ENCODE measurements at regions not wholly inside any gene's neighbourhood (a gene's known extent, or its start where the extent isn't known, plus 50 kb on each side); places are given as distances from the start of the nearest gene placed in this dataset.

DNA sequence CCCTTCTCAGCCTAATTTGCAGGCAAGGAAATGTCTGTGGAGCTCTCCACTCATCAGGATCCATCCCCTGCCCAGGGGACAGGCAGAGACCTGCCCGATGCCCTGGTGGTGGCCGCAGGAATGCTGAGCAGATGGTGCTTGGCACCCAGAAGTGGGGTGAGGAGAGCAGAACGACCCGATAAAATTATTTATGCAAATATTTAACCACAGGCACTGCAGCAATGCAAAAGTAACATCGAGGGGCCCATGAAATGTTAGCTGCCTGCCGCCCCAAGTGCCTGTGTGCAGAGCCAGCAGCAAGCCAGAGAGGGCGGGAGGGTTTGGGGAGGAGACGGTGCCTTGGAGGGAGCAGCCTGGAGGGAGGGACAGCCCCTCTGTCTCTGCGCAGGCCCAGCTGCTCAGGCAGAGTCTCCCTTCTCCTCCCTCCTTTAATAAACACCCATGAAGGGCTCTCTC, 205.5 kb downstream of the CTTN start:
- POLR2A ChIA-PET, result no interaction called here
- no peak for DNase-seq (ENCODE audit: low read depth, low spot score)
- CTCF ChIA-PET, result no interaction called here
- TF ChIP-seq, protein P1, sequence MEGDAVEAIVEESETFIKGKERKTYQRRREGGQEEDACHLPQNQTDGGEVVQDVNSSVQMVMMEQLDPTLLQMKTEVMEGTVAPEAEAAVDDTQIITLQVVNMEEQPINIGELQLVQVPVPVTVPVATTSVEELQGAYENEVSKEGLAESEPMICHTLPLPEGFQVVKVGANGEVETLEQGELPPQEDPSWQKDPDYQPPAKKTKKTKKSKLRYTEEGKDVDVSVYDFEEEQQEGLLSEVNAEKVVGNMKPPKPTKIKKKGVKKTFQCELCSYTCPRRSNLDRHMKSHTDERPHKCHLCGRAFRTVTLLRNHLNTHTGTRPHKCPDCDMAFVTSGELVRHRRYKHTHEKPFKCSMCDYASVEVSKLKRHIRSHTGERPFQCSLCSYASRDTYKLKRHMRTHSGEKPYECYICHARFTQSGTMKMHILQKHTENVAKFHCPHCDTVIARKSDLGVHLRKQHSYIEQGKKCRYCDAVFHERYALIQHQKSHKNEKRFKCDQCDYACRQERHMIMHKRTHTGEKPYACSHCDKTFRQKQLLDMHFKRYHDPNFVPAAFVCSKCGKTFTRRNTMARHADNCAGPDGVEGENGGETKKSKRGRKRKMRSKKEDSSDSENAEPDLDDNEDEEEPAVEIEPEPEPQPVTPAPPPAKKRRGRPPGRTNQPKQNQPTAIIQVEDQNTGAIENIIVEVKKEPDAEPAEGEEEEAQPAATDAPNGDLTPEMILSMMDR (IDR thresholded peaks at IDR 0.05; ENCODE audit: insufficient read depth, low read length, missing control alignments), result no peak
- no peak overlapping the region for H3K4me3 ChIP-seq (ENCODE audit: low read depth, low read length)

DNA sequence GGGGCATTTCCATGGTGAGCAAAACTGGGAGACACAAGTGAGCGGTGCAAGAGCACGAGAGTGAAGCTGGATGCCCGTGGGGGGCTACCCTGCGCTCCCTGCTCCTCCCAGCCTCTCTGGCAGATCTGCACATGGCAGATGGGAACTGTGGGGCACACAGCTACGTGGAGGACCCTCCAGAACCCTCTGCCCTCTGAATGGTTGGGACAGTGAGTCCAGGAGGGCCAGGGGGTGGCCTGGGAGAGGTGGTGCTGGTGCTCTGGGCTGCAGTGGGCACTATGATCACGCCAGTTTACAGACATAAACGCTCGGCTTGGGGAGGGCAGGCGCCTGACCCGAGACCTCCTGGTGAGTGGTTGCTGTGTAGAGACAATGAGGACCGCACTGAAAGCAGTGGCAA, 205.9 kb downstream of the CTTN start:
- no peak overlapping the region for H3K4me3 ChIP-seq (ENCODE audit: low read depth, low read length)
- TF ChIP-seq, protein P1 (IDR thresholded peaks at IDR 0.05; ENCODE audit: insufficient read depth, low read length, missing control alignments), result no peak
- DNase-seq (ENCODE audit: low read depth, low spot score), result no peak
- POLR2A ChIA-PET, result no interaction called here
- CTCF ChIA-PET, result no interaction called here

DNA sequence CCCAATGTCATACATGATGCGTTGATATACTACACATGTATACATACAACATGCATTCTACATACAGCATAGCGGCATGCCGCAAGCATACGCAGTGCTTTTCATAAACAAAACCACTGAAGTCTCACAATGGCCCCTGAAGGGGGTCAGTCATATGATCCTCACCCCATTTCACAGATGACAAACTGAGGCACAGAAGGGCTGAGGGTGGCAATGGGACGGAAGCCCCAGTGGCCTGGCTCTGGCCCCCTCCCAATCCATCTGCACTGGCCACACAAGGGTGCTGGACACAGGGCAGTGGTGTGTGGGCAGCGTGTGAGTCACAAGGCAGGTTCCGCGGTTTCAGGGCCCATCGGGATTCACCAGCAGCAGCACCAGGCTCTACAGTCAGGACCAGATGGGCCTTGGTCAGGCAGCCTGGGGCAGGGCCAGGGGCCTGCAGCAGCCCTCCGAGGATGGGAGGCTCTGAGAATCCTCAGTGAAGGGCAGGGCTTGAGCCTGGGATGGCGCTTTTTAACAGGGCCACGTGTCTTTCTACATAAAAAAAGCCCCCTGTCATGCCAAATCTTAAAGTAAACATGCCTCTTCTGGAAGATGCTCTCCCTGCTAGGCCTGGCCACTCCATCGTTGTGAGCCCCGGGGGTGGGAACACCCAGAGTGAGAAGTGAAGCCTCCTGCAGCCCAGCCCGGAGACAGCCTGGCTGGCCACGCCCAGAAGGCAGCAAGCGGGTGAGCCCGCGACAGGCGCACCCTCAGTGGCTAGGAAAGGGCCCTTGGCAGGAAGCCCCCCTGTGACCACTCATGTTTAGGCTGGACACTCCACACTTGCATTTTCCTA, 206.5 kb downstream of the CTTN start:
- TF ChIP-seq, protein P1 (IDR thresholded peaks at IDR 0.05; ENCODE audit: insufficient read depth, low read length, missing control alignments), result no peak
- no peak for DNase-seq (ENCODE audit: low read depth, low spot score)
- no peak overlapping the region for H3K4me3 ChIP-seq (ENCODE audit: low read depth, low read length)
- ChIA-PET POLR2A (no interaction called here), CTCF (no interaction called here)

DNA sequence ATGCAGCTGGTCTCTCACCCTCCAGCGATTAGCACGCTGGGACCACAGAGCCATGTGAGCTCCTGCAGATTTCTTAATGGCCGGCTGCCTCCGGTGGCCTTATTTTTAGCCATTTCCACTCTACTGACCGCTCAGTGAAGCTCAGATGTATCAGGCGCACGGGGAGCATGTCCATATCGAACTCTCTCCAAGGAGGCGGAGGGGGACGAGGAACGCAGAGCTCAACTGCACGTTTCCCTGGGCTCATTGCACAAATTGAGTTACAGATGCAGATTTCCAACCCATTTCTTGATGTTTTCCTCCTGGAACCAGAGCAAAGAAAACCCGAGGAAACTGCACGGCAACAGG, 207.1 kb downstream of the CTTN start:
- ChIA-PET CTCF (no interaction called here), POLR2A (no interaction called here)
- TF ChIP-seq, protein P1 (IDR thresholded peaks at IDR 0.05; ENCODE audit: insufficient read depth, low read length, missing control alignments), result no peak
- no peak for DNase-seq (ENCODE audit: low read depth, low spot score)
- no peak overlapping the region for H3K4me3 ChIP-seq (ENCODE audit: low read depth, low read length)

DNA sequence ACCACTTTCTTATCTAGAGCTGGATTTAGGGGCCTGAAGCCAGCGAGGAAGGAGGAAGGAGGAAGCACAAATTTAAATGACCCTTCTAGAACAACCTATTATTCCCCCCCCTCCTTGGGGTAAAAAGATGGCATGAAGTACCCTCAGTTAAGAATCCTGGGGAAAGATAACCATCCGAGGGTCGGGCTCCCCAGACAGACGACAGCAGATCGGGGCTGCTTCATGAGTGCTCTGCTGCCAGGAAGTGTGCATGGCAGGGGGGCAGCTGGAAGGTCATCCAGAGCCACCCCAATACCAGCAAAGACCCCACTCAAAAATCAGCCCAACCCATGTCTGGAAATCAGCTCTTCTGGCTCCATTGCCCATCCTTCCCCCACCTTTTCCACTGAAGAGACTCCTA, 207.5 kb downstream of the CTTN start:
- CTCF ChIA-PET, result no interaction called here

DNA sequence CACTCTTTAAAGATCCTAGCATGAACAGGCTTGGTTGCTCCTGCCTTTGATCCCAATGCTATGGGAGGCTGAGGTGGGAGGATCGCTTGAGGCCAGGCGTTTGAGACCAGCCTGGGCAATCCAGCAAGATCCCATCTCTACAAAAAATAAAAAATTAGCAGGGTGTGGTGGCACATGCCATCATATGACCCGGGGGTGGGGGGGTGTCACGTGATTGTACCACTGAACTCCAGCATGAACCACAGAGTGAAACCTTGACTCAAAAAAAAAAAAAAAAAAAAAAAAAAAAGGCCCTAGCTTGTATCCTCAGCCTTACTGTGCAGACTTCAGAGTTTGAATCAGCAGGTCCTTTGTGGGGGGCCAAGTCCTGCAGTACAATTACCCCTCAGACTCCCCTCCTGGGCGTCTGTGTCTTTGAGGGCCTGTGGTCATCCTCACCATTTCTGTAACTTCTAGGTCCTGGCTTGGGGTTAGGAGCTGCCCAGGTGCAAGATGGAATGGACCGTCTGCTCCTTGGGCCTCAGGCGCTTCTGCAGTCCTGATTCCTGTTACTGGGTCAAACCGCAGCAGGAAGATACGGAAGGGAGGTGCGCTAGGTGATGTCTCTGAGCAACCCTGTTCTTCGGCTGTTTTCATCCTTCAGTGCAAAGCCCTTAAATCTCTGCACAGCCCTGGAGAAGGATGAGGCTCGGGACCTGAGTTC, 208.1 kb downstream of the CTTN start:
- H3K4me3 ChIP-seq (ENCODE audit: low read depth, low read length), result no peak overlapping the region
- TF ChIP-seq, protein P1 (IDR thresholded peaks at IDR 0.05; ENCODE audit: insufficient read depth, low read length, missing control alignments), result no peak
- ChIA-PET CTCF (no interaction called here), POLR2A (no interaction called here)
- no peak for DNase-seq (ENCODE audit: low read depth, low spot score)

More for the DNA sequence above, 207.5 kb downstream of the CTTN start:
- POLR2A ChIA-PET, result no interaction called here
- TF ChIP-seq, protein P1 (IDR thresholded peaks at IDR 0.05; ENCODE audit: insufficient read depth, low read length, missing control alignments), result no peak
- no peak overlapping the region for H3K4me3 ChIP-seq (ENCODE audit: low read depth, low read length)
- DNase-seq (ENCODE audit: low read depth, low spot score), result no peak

Measured in AG04449 (cell line).